ENCODE measurements at regions not wholly inside any gene's neighbourhood (a gene's known extent, or its start where the extent isn't known, plus 50 kb on each side); places are given as distances from the start of the nearest gene placed in this dataset.

DNA sequence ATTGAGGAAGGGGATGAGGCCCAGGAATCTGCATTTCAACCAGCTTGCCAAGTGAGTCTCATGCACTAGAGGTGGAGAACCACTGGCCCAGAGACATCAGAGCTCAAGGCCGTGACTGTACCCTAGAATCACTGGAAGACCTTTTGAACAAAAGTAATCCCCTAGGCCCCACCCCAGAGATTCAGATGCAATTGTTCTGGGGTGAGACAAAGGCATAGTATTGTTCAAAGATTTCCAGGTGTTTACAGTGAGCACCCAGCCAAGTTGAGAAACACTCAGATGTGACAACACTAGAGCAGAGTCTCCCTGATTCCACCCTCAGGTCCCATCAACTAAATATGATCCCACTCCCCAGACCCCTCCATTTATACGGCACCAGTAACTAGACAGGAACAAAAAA is 290.3 kb upstream of the TLE3 start:
- H3K27me3 ChIP-seq (ENCODE audit: control insufficient read depth in 2 of 2, insufficient read depth in 2 of 2, low read length in 2 of 2), result no peaks in the 10 kb centered on the region
- POLR2A ChIA-PET, result no interaction called here
- Mint-ChIP-seq H3K4me1 (no peaks in the 10 kb centered on the region), H3K36me3 (no peaks in the 10 kb centered on the region), H3K9me3 (peaks cover 0 to 2% (median 0%) of the 10 kb centered on the region in 11 donors), H3K4me3 (no peak overlapping the region), H3K27ac (no peak overlapping the region), H3K27me3 (peaks cover 0 to 17% (median 0%) of the 10 kb centered on the region in 5 donors)
- ATAC-seq, result no peak
- H3K4me1 ChIP-seq (ENCODE audit: control insufficient read depth in 2 of 2, insufficient read depth in 2 of 2, low read length in 2 of 2), result no peaks in the 10 kb centered on the region
- H3K27ac ChIP-seq (ENCODE audit: low read depth, low read length), result no peak overlapping the region
- no peaks in the 10 kb centered on the region for H3K9me3 ChIP-seq (ENCODE audit: control insufficient read depth in 2 of 3, low read length in 3 of 3)
- DNase-seq, result no peak
- intact Hi-C loops (cut with micrococcal nuclease), result no loop called here
- no peaks in the 10 kb centered on the region for H3K36me3 ChIP-seq (ENCODE audit: control insufficient read depth in 2 of 3, insufficient read depth in 3 of 3, low read length in 3 of 3)
- no peak overlapping the region for H3K4me3 ChIP-seq (ENCODE audit: low read length)
- CTCF ChIA-PET, result no interaction called here

DNA sequence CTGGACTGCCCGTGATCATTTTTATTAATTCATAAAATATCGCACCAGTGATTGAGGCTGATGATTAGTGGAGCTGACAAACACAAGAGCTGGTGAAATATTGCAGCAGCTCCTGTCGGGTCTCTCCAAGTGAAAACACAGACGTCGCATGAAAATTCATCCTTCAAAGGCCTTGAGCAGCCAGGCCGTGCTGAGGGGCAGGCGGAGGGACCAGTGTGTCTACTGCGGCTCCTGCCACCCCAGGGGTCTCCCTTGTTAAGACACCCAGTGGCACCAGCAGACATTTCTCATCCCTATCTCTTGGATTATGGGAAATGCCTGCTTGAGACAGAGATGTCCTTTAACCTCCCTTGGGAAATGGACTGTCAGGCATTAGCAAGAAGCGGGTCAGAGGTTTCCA is 289.4 kb upstream of the TLE3 start:
- intact Hi-C loops (cut with micrococcal nuclease), result no loop called here
- Mint-ChIP-seq H3K9me3 (peaks cover 0 to 2% (median 0%) of the 10 kb centered on the region in 11 donors), H3K4me1 (no peaks in the 10 kb centered on the region), H3K27me3 (peaks cover 0 to 17% (median 0%) of the 10 kb centered on the region in 5 donors), H3K27ac (no peak overlapping the region), H3K4me3 (no peak overlapping the region), H3K36me3 (peaks cover 0 to under 1% (median 0%) of the 10 kb centered on the region in 5 donors)
- Histone ChIP-seq H3K27ac (ENCODE audit: low read depth, low read length) (no peak overlapping the region), H3K4me1 (ENCODE audit: control insufficient read depth in 2 of 2, insufficient read depth in 2 of 2, low read length in 2 of 2) (no peaks in the 10 kb centered on the region), H3K4me3 (ENCODE audit: low read length) (no peak overlapping the region), H3K27me3 (ENCODE audit: control insufficient read depth in 2 of 2, insufficient read depth in 2 of 2, low read length in 2 of 2) (no peaks in the 10 kb centered on the region), H3K9me3 (ENCODE audit: control insufficient read depth in 2 of 3, low read length in 3 of 3) (no peaks in the 10 kb centered on the region), H3K36me3 (ENCODE audit: control insufficient read depth in 2 of 3, insufficient read depth in 3 of 3, low read length in 3 of 3) (no peaks in the 10 kb centered on the region)
- CTCF ChIA-PET, result no interaction called here
- DNase-seq (no peak), ATAC-seq (no peak)
- POLR2A ChIA-PET, result no interaction called here

DNA sequence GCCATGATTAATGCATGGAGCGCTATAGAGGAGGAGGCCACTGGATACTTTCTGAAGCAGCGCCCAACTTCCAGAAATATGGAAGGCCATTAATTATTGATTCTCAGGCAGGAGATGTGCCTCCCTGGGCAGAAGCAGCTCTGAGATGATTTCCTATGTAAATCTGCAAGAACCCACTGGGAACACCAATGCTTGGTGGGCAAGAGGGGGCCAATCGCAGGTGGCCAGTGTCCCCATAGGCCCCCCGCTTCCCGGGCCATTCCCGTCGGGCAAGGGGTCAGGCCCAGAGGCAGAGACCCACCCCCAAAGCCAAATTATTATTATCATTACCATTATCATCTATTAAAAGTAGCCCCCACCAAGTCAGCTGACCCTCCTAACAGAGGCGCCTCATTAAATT is 288.0 kb upstream of the TLE3 start:
- Histone ChIP-seq H3K4me1 (ENCODE audit: control insufficient read depth in 2 of 2, insufficient read depth in 2 of 2, low read length in 2 of 2) (no peaks in the 10 kb centered on the region), H3K27ac (ENCODE audit: low read depth, low read length) (no peak overlapping the region), H3K27me3 (ENCODE audit: control insufficient read depth in 2 of 2, insufficient read depth in 2 of 2, low read length in 2 of 2) (no peaks in the 10 kb centered on the region), H3K9me3 (ENCODE audit: control insufficient read depth in 2 of 3, low read length in 3 of 3) (no peaks in the 10 kb centered on the region), H3K4me3 (ENCODE audit: low read length) (no peak overlapping the region), H3K36me3 (ENCODE audit: control insufficient read depth in 2 of 3, insufficient read depth in 3 of 3, low read length in 3 of 3) (no peaks in the 10 kb centered on the region)
- no peak for DNase-seq
- intact Hi-C loops (cut with micrococcal nuclease), result no loop called here
- Mint-ChIP-seq H3K9me3 (peaks cover 0 to 4% (median 0%) of the 10 kb centered on the region in 11 donors), H3K4me3 (no peak overlapping the region), H3K4me1 (no peaks in the 10 kb centered on the region), H3K27ac (no peak overlapping the region), H3K27me3 (peaks cover 0 to 12% (median 0%) of the 10 kb centered on the region in 5 donors), H3K36me3 (peaks cover 0 to 6% (median 0%) of the 10 kb centered on the region in 5 donors)
- ATAC-seq, result no peak
- ChIA-PET POLR2A (no interaction called here), CTCF (interaction anchor here (0.6 kb wide), 1 partner anchor 218 kb away, joined by 3 read pairs; no protein-coding TSS in a partner anchor)

DNA sequence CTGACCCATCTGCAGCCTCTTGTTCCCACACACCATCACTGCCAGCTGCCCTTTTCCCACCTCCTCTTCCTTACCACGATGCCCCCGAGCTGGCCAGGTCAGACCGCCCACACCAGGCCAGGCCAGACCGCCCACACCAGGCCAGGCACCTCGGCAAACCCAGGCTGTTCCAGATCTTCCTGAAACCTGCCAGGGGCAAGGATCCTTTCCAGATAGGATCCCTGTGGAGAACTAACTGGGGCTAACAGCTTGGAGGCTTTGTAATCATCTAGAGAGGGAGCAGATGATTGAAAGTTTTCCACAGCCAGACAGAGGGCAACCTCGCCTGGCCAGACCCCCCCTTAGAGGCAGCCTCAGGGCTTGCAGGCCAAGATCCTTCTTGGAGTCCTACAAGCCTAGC is 287.3 kb upstream of the TLE3 start:
- ChIA-PET POLR2A (no interaction called here), CTCF (interaction anchor here (0.6 kb wide), 1 partner anchor 218 kb away, joined by 3 read pairs; no protein-coding TSS in a partner anchor)
- Histone ChIP-seq H3K27me3 (ENCODE audit: control insufficient read depth in 2 of 2, insufficient read depth in 2 of 2, low read length in 2 of 2) (no peaks in the 10 kb centered on the region), H3K4me3 (ENCODE audit: low read length) (no peak overlapping the region), H3K36me3 (ENCODE audit: control insufficient read depth in 2 of 3, insufficient read depth in 3 of 3, low read length in 3 of 3) (no peaks in the 10 kb centered on the region), H3K9me3 (ENCODE audit: control insufficient read depth in 2 of 3, low read length in 3 of 3) (no peaks in the 10 kb centered on the region), H3K4me1 (ENCODE audit: control insufficient read depth in 2 of 2, insufficient read depth in 2 of 2, low read length in 2 of 2) (no peaks in the 10 kb centered on the region), H3K27ac (ENCODE audit: low read depth, low read length) (no peak overlapping the region)
- H3K9me3 Mint-ChIP-seq, result peaks cover 0 to 4% (median 0%) of the 10 kb centered on the region in 11 donors
- DNase-seq (no peak), ATAC-seq (no peak)
- intact Hi-C loops (cut with micrococcal nuclease), result no loop called here
- peaks cover 0 to 6% (median 0%) of the 10 kb centered on the region in 5 donors for H3K36me3 Mint-ChIP-seq
- H3K4me3 Mint-ChIP-seq, result no peak overlapping the region
- no peak overlapping the region for H3K27ac Mint-ChIP-seq
- no peaks in the 10 kb centered on the region for H3K4me1 Mint-ChIP-seq
- H3K27me3 Mint-ChIP-seq, result peaks cover 0 to 10% (median 0%) of the 10 kb centered on the region in 5 donors

DNA sequence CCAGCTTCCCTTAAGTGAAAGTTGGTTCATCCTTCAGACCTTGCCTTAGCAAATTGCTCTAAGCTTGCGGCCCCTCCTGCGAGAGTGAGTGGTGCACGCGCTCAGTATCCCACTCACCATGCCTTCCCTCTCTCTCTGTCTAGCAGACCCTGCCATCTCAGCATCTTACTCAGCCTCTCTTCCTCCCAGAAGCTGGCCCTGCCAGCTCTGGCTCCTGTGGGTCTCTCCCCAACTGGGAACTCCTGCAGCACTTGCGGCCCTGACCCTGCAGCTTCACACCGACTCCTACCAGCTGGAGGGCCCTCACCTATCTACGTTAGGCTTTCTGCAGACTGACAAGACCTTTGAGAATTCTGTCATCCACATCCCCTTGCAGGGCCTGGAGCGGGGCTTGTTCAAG is 286.1 kb upstream of the TLE3 start:
- intact Hi-C loops (cut with micrococcal nuclease), result no loop called here
- H3K36me3 Mint-ChIP-seq, result peaks cover 0 to 6% (median 0%) of the 10 kb centered on the region in 5 donors
- ATAC-seq (no peak), DNase-seq (no peak)
- Histone ChIP-seq H3K4me1 (ENCODE audit: control insufficient read depth in 2 of 2, insufficient read depth in 2 of 2, low read length in 2 of 2) (no peaks in the 10 kb centered on the region), H3K4me3 (ENCODE audit: low read length) (no peak overlapping the region), H3K27ac (ENCODE audit: low read depth, low read length) (no peak overlapping the region), H3K36me3 (ENCODE audit: control insufficient read depth in 2 of 3, insufficient read depth in 3 of 3, low read length in 3 of 3) (no peaks in the 10 kb centered on the region), H3K9me3 (ENCODE audit: control insufficient read depth in 2 of 3, low read length in 3 of 3) (no peaks in the 10 kb centered on the region), H3K27me3 (ENCODE audit: control insufficient read depth in 2 of 2, insufficient read depth in 2 of 2, low read length in 2 of 2) (no peaks in the 10 kb centered on the region)
- no peak overlapping the region for H3K27ac Mint-ChIP-seq
- no peaks in the 10 kb centered on the region for H3K4me1 Mint-ChIP-seq
- ChIA-PET POLR2A (no interaction called here), CTCF (no interaction called here)
- H3K9me3 Mint-ChIP-seq, result peaks cover 0 to 4% (median 0%) of the 10 kb centered on the region in 11 donors
- peaks cover 0 to 5% (median 0%) of the 10 kb centered on the region in 5 donors for H3K27me3 Mint-ChIP-seq
- no peak overlapping the region for H3K4me3 Mint-ChIP-seq

DNA sequence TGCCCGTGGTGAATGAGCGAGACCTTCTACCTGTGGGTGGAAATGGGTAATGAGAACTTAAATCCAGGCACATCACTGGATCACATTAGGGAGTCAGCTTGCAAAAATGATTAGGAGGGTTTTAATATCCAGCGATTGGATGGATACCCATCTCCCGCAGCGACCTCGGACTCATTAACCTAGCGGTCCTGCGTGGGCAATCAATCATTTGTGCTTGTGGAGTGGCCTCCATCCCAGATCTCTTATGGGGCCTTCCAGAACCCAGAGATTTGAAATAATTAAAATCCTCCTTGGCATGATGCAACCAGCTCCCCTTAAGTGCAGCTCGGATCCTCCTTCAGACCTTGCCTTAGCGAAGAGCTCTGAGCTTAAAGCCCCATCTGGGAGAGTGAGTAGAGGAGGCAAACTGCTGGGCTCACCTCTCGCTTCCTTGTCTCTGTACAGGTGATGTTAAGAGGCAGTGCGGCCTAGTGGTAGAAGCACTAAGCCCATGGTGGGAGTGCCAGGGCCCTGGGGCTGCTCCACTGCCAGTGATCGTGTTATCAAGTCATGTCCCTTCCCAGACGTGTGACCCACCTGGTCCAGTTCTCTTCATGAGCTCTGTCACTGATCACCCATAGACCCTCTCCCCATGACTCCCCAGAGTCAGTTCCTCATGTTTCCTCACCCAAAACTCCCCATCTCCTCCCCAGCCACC is 285.2 kb upstream of the TLE3 start:
- Mint-ChIP-seq H3K27ac (no peak overlapping the region), H3K4me1 (no peaks in the 10 kb centered on the region), H3K27me3 (peaks cover 0 to 3% (median 0%) of the 10 kb centered on the region in 5 donors), H3K9me3 (peaks cover 0 to 4% (median 0%) of the 10 kb centered on the region in 11 donors), H3K4me3 (no peak overlapping the region), H3K36me3 (peaks cover 0 to 6% (median 0%) of the 10 kb centered on the region in 5 donors)
- DNase-seq, result no peak
- ATAC-seq, result no peak
- no peaks in the 10 kb centered on the region for H3K9me3 ChIP-seq (ENCODE audit: control insufficient read depth in 2 of 3, low read length in 3 of 3)
- no peaks in the 10 kb centered on the region for H3K27me3 ChIP-seq (ENCODE audit: control insufficient read depth in 2 of 2, insufficient read depth in 2 of 2, low read length in 2 of 2)
- H3K36me3 ChIP-seq (ENCODE audit: control insufficient read depth in 2 of 3, insufficient read depth in 3 of 3, low read length in 3 of 3), result no peaks in the 10 kb centered on the region
- H3K27ac ChIP-seq (ENCODE audit: low read depth, low read length), result no peak overlapping the region
- intact Hi-C loops (cut with micrococcal nuclease), result no loop called here
- H3K4me1 ChIP-seq (ENCODE audit: control insufficient read depth in 2 of 2, insufficient read depth in 2 of 2, low read length in 2 of 2), result no peaks in the 10 kb centered on the region
- no peak overlapping the region for H3K4me3 ChIP-seq (ENCODE audit: low read length)
- CTCF ChIA-PET, result no interaction called here
- POLR2A ChIA-PET, result no interaction called here
